K562 (cell line): ENCODE measurements at regions not wholly inside any gene's neighbourhood (a gene's known extent, or its start where the extent isn't known, plus 50 kb on each side); places are given as distances from the start of the nearest gene placed in this dataset.

Experiments
- ATAC-seq: fragments of 200-7000 bp; cut with Tn5 transposase; 3 replicates; pipeline ENCODE4 v1.9.1; 2020; ENCODE audit warnings: moderate library complexity
- BruUV-seq: library from RNA; stranded (reverse); fragments of 400-500 nt; replicated peaks from 2 replicates; lab custom pipeline; 2021; lab: Mats Ljungman, UMichigan
- CTCF ChIA-PET: fragments of 300-600 bp; formaldehyde crosslinking; extraction: SDS; loops from one replicate; lab custom pipeline; 2021; ENCODE audit warnings: low intra/inter-chr PET ratio; lab: Yijun Ruan, JAX
- POLR2A ChIA-PET: fragments of 300-600, 350-650 bp; sonication (Branson Sonifier 250); formaldehyde crosslinking; extraction: SDS; loops from one replicate; lab custom pipeline; 2021; ENCODE audit warnings: antibody characterized with exemption, inconsistent platforms; lab: Yijun Ruan, JAX
- DNase-seq, 4 experiments: peaks; one replicate each; pipeline versions ENCODE4 v3.0.0 to v3.0.0-alpha.2; 2011 to 2018; ENCODE audit warnings: low spot score in 3 of 4, mixed read lengths in 3 of 4; ENCODE audit errors: extremely low read depth in 1 of 4
- FAIRE-seq: peaks from 2 replicates; lab custom pipeline; 2011; peaks lifted over from hg19 to GRCh38; lab: Jason Lieb, UNC
- H2AFZ ChIP-seq: 2 replicates; pipeline ENCODE4 v1.6.0; 2011; ENCODE audit warnings: low read depth, low read length, control low read depth, inconsistent platforms
- H3K27ac ChIP-seq: fragments of 200-600 bp; 3 replicates; pipeline ENCODE4 v1.8.0; 2011; ENCODE audit warnings: low read depth, mild to moderate bottlenecking, control low read depth, inconsistent platforms, low read length, moderate library complexity, mixed read lengths; ENCODE audit errors: extremely low read depth
- H3K27me3 ChIP-seq, 2 experiments: fragments of 300-600 bp in 1 of 2; 2 replicates in 1 of 2; 3 replicates in 1 of 2; pipeline versions ENCODE4 v1.6.0 to v1.8.0; 2011; ENCODE audit warnings: inconsistent platforms in 2 of 2, low read length in 2 of 2, mild to moderate bottlenecking in 1 of 2, mixed read lengths in 1 of 2, moderate library complexity in 1 of 2; ENCODE audit not compliant: control insufficient read depth in 2 of 2, insufficient read depth in 2 of 2
- H3K36me3 ChIP-seq: fragments of 300-600 bp; 3 replicates; pipeline ENCODE4 v1.8.0; 2011; ENCODE audit warnings: mild to moderate bottlenecking, low read length, inconsistent platforms; ENCODE audit not compliant: control insufficient read depth, insufficient read depth
- H3K4me1 ChIP-seq, 2 experiments: fragments of 200-600 bp in 1 of 2; replicated peaks in 1 of 2; 2 replicates in 1 of 2; 3 replicates in 1 of 2; pipeline versions ENCODE4 v1.5.1 to v1.8.0; 2011; ENCODE audit warnings: inconsistent platforms in 2 of 2, low read length in 2 of 2, mild to moderate bottlenecking in 1 of 2, mixed read lengths in 1 of 2, moderate library complexity in 1 of 2; ENCODE audit not compliant: control insufficient read depth in 2 of 2, insufficient read depth in 2 of 2
- H3K4me2 ChIP-seq: 2 replicates; pipeline ENCODE4 v1.6.1; 2011; ENCODE audit warnings: low read length, control low read depth, inconsistent platforms, mixed read lengths; ENCODE audit not compliant: insufficient read depth
- H3K4me3 ChIP-seq: fragments of 200-600 bp; sonication (generic), shearing (Covaris generic); 2 replicates; pipeline ENCODE4 v1.5.1; 2016; ENCODE audit warnings: control low read depth, inconsistent platforms
- H3K79me2 ChIP-seq: fragments of 200-600 bp; 3 replicates; pipeline ENCODE4 v1.8.0; 2011; ENCODE audit warnings: low read length, inconsistent platforms; ENCODE audit not compliant: control insufficient read depth, insufficient read depth
- H3K9ac ChIP-seq, 2 experiments: 2 replicates each; pipeline versions ENCODE4 v1.6.0 to v1.6.1; 2011; ENCODE audit warnings: low read depth in 2 of 2, low read length in 2 of 2, control low read depth in 1 of 2, inconsistent platforms in 1 of 2, mild to moderate bottlenecking in 1 of 2, mixed read lengths in 1 of 2; ENCODE audit not compliant: insufficient read depth in 1 of 2
- H3K9me1 ChIP-seq: one replicate; pipeline ENCODE4 v1.6.0; 2011; ENCODE audit warnings: inconsistent platforms, mild to moderate bottlenecking, low read length, moderate library complexity; ENCODE audit not compliant: control insufficient read depth, insufficient read depth
- H3K9me3 ChIP-seq: replicated peaks from 2 replicates; pipeline ENCODE4 v1.5.1; 2011; ENCODE audit warnings: low read depth, low read length, inconsistent platforms; ENCODE audit not compliant: control insufficient read depth, insufficient read depth
- H4K20me1 ChIP-seq: replicated peaks from 2 replicates; pipeline ENCODE4 v1.6.1; 2011; ENCODE audit warnings: low read length, inconsistent platforms, mixed read lengths; ENCODE audit not compliant: control insufficient read depth, insufficient read depth
- MBD1 ChIP-seq: fragments of 250-450 bp; sonication (Bioruptor Pico); IDR thresholded peaks from 2 replicates; pipeline ENCODE4 v1.8.0; 2022; ENCODE audit warnings: inconsistent platforms
- PATZ1 ChIP-seq: fragments of 250-450 bp; sonication (Bioruptor Pico); IDR thresholded peaks from 2 replicates; pipeline ENCODE4 v1.5.0; 2020; ENCODE audit warnings: mild to moderate bottlenecking, borderline replicate concordance
- THRA ChIP-seq: fragments of 450-650 bp; IDR thresholded peaks from 2 replicates; pipeline ENCODE4 v1.6.1; 2017; ENCODE audit warnings: mild to moderate bottlenecking, moderate library complexity
- ZNF780A ChIP-seq: fragments of 250-450 bp; sonication (Bioruptor Pico); IDR thresholded peaks from 2 replicates; pipeline ENCODE4 v1.5.0; 2021; ENCODE audit warnings: mild to moderate bottlenecking
- WGBS: fragments of 100-300 bp; shearing (Covaris generic); methylation state at CpG from one replicate; pipeline ENCODE4 v1.1.6; 2016; ENCODE audit warnings: low coverage, mixed read lengths; ENCODE audit not compliant: insufficient coverage; ENCODE audit errors: missing lambda C conversion rate; 5-methylcytosine and 5-hydroxymethylcytosine counted together
- in situ Hi-C: fragments of 300-500 bp; cut with MboI; formaldehyde crosslinking; loops from 4 replicates; pipeline ENCODE4 v1.15.0; 2018; ENCODE audit warnings: inconsistent platforms, mixed read lengths
- intact Hi-C: fragments of 100-400 bp; cut with micrococcal nuclease; formaldehyde crosslinking; loops from 2 replicates; pipeline ENCODE4 v1.14.2; 2022

GRCh38 chr12:43100231-43100630, 451.8 kb downstream of the ADAMTS20 start:
- DNase-seq (no peak), ATAC-seq (no peak), FAIRE-seq (no peak)
- POLR2A ChIA-PET = no interaction called here
- H3K79me2 ChIP-seq = no peaks in the 10 kb centered on the region
- no peaks in the 10 kb centered on the region for H3K27me3 ChIP-seq
- CTCF ChIA-PET = no interaction called here
- no peaks in the 10 kb centered on the region for H3K9me1 ChIP-seq
- no peak overlapping the region for H3K9ac ChIP-seq
- 0% methylated on average over 1 of the region's 1 CpG for WGBS
- TF ChIP-seq PATZ1 (CRISPR knock-in tag) (no peak), ZNF780A (CRISPR knock-in tag) (no peak), THRA (no peak), MBD1 (CRISPR knock-in tag) (no peak)
- intact Hi-C loops (no loop called here), in situ Hi-C loops (no loop called here)
- no peak overlapping the region for H3K4me3 ChIP-seq
- BruUV-seq = no TSS peak
- H3K27ac ChIP-seq = no peak overlapping the region
- no peak overlapping the region for H3K4me2 ChIP-seq
- no peaks in the 10 kb centered on the region for H3K9me3 ChIP-seq
- no peak overlapping the region for H2AFZ ChIP-seq
- no peaks in the 10 kb centered on the region for H4K20me1 ChIP-seq
- no peaks in the 10 kb centered on the region for H3K4me1 ChIP-seq
- H3K36me3 ChIP-seq = no peaks in the 10 kb centered on the region
